ENCODE measurements at regions not wholly inside any gene's neighbourhood (a gene's known extent, or its start where the extent isn't known, plus 50 kb on each side); places are given as distances from the start of the nearest gene placed in this dataset.
A peak's percentile ranks its signal among the peaks of the same experiment; 100 is the strongest.
"Not testable (repeated sequence)": the region's sequence is repeated elsewhere in the genome, so short reads cannot be mapped to it uniquely, and the experiment has no call there.

DNA sequence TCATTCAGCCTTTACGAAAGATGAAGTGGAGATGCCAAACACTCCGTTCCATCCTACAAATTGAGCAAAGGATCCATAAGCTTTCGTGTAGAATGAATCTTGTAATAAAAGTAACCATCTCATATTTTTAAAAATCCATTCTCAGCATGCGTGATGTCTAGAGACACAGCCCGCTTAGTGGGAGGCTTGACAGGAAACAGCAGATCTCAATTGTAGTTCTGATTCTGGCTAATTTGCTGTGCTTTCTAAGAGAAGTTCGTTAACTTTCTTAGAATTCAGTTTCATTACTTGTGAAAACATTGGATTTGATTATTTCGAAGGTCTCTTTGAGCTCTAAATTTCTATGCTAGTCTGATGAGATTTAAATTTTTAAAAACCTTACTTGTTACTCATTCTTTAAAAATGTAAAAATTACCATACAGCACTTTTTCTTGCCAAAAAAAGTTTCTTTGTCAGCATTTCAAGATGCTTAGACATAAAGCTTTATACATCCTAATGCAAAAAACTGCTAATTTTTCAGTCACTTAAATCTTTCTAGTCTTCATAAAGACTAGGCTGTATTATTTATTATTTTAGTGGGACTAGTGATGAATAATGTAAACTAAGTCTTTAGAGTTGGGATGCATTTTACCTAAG lies 66.9 kb upstream of the NEIL3 start:
- Mint-ChIP-seq H3K36me3 (ENCODE audit: low read depth) (no peaks in the 10 kb centered on the region), H3K27ac (no peak overlapping the region), H3K27me3 (peaks cover 12% of the 10 kb centered on the region), H3K4me1 (no peaks in the 10 kb centered on the region), H3K4me3 (peak overlapping the region; percentile 7)
- no peaks in the 10 kb centered on the region for H3K9me3 ChIP-seq (ENCODE audit: control insufficient read depth, low read length, poor library complexity, severe bottlenecking)
- DNase-seq (no peak), ATAC-seq (no peak)

DNA sequence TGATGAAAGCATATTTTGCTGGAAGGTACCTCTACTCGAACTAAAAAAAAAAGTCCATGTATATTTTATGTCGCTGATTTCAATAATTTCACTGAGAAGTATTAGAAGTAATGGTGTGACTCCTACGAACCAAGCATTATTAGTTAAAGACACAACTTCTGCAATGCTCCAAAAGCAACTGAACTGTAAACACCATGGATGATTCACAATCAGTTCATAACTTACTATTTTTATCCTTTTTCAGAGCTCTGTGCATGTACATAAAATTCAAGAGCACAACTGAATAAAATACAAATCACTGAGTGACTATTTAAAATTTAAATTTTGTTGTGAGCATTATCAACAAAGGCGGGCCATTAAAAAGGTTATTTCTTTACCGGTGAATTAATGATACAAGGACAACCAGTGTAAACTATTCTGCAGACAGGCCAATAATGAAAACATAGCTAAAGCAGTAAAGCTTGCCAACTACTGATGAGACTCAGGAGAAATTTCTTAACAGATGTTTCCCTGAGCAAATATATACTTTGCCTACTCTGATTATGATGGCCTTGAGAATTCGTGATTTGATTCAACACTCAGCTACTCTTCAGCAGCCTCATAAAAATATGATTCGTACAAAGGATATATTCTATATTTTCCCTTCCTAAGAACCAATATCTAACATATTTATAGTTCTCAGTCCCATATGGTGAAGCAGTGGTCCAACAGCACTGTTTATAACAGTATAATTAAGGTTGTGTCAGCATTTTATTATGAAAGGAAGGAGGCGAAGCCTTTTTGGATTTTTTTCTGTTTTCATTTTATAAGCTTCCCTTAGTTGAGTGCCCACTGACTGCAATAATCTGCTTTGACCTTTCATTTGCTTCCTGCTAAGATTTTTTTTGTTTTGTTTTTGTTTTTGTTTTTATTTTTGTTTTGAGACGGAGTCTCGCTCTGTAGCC lies 62.8 kb upstream of the NEIL3 start:
- no peaks in the 10 kb centered on the region for H3K36me3 Mint-ChIP-seq (ENCODE audit: low read depth)
- no peak overlapping the region for H3K4me3 Mint-ChIP-seq
- H3K27ac Mint-ChIP-seq, result no peak overlapping the region
- H3K9me3 ChIP-seq (ENCODE audit: control insufficient read depth, low read length, poor library complexity, severe bottlenecking), result no peaks in the 10 kb centered on the region
- peaks cover 28% of the 10 kb centered on the region for H3K27me3 Mint-ChIP-seq
- peaks cover 11% of the 10 kb centered on the region for H3K4me1 Mint-ChIP-seq
- ATAC-seq, result no peak
- DNase-seq, result no peak

DNA sequence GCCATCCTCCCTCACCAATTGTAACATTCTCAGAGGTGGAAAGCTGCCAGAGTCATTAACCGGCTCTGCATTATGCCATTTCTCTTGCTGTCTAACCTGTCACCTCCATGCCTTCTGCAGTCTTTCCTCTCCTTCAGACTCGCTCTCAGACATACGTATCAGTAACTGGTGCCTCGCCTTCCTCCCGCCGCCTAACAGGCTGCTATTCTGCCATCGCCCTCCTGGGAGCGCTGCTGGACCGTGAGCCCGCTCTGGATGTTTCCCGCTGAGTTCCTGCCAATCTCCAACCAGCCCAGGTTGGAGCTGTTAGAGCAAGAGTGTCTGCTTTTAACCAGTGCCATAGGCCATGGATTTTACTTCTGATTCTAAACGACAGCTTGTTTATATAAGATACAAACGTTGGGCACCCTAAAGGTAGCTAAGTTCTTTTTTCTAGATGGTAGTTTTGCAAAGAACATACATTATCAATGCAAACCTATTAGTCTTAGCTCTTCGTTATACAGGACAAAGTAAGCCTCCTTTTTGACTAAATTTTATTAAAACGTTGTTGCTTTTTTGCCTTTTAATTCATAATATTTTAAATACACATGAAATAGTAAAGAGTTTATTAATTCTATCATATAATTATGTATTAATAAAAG lies 59.5 kb upstream of the NEIL3 start:
- Mint-ChIP-seq H3K4me1 (peaks cover 13% of the 10 kb centered on the region), H3K27me3 (peaks cover 19% of the 10 kb centered on the region), H3K27ac (peak overlapping the region; percentile 34), H3K36me3 (ENCODE audit: low read depth) (no peaks in the 10 kb centered on the region), H3K4me3 (peak overlapping the region; percentile 69)
- ATAC-seq (peak; percentile 96), DNase-seq (peak; percentile 53 to 59 (median 55))
- no peaks in the 10 kb centered on the region for H3K9me3 ChIP-seq (ENCODE audit: control insufficient read depth, low read length, poor library complexity, severe bottlenecking)

DNA sequence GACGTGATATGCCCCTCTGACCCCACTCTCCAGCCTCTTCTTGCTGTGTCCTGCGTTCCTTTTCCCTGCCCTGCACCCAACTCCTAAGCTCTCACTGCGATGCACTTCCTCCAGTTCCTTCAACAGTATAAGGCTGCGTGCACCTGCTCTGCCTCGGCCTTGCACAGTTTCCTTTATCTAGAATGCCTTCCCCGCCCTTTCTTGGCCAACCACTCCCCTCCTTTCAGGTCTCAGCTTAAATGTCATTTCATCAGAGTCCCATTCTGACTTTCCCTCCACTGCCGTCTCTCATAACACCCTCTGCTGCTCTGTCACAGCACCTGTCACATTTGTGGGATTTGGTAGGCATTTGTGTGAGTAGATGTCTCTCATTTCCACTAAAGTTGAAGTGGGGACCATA lies 58.4 kb upstream of the NEIL3 start:
- DNase-seq, result no peak
- Mint-ChIP-seq H3K27me3 (peaks cover 18% of the 10 kb centered on the region), H3K27ac (peak overlapping the region; percentile 73), H3K36me3 (ENCODE audit: low read depth) (no peaks in the 10 kb centered on the region), H3K4me3 (peak overlapping the region; percentile 62), H3K4me1 (peaks cover 13% of the 10 kb centered on the region)
- no peak for ATAC-seq
- H3K9me3 ChIP-seq (ENCODE audit: control insufficient read depth, low read length, poor library complexity, severe bottlenecking), result no peaks in the 10 kb centered on the region

DNA sequence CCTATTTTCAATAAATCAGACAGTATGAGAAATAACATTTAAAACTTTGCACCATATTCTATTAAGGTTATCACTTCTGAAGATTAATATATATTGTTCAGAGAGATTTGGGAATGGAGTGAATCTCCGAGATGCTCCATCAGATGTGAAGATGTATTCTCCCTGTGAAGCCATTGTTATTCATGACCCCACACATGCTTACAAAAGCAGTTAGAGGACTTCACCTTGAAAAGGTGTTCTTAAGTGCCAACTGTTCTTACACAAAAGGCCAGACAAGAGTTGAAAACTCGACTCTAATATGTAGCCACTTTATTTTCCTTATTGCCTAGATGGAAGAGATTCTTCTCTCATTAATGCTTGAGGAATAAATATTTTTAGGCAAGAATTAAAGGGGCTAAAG lies 54.3 kb upstream of the NEIL3 start:
- Mint-ChIP-seq H3K27me3 (peaks cover 12% of the 10 kb centered on the region), H3K4me3 (no peak overlapping the region), H3K36me3 (ENCODE audit: low read depth) (no peaks in the 10 kb centered on the region), H3K27ac (no peak overlapping the region), H3K4me1 (peaks cover 8% of the 10 kb centered on the region)
- no peaks in the 10 kb centered on the region for H3K9me3 ChIP-seq (ENCODE audit: control insufficient read depth, low read length, poor library complexity, severe bottlenecking)
- no peak for DNase-seq
- no peak for ATAC-seq

DNA sequence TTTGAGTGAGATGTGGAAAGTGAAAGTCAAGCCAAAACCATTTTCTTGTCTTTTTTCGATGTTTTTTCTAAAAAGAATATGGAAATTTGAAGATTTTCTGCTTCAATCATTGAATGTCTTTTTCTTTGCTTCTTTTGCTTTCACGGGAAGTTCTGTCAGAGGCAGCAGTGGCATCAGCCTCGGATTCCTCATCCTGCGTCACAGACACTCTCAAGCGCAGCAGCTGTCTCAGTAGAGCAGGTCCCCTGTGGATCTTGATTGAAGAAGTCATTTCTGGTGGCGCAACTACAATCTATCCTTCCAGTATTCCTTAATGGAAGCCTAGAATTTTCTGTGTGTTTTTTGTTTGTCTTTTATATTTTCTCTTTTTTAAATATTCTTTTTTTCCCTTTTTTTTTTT lies 52.7 kb upstream of the NEIL3 start:
- Mint-ChIP-seq H3K4me3 (no peak overlapping the region), H3K36me3 (ENCODE audit: low read depth) (no peaks in the 10 kb centered on the region), H3K4me1 (peaks cover 2% of the 10 kb centered on the region), H3K27me3 (peaks cover 8% of the 10 kb centered on the region), H3K27ac (no peak overlapping the region)
- ATAC-seq, result no peak
- H3K9me3 ChIP-seq (ENCODE audit: control insufficient read depth, low read length, poor library complexity, severe bottlenecking), result no peaks in the 10 kb centered on the region
- no peak for DNase-seq

DNA sequence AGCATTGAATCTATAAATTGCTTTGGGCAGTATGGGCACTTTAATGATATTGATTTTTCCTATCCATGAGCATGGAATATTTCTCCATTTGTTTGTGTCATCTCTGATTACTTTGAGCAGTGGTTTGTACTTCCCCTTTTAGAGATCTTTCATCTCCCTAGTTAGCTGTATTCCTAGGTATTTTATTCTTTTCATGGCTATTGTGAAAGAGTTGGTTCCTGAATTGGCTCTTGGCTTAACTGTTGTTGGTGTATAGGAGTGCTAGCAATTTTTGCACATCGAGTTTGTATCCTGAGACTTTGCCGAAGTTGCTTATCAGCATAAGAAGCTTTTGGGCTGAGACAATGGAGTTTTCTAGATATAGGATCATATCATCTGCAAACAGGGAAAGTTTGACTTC lies 50.2 kb upstream of the NEIL3 start:
- H3K4me3 Mint-ChIP-seq; H3K4me1 Mint-ChIP-seq; ATAC-seq; H3K27ac Mint-ChIP-seq; H3K36me3 Mint-ChIP-seq (ENCODE audit: low read depth); H3K9me3 ChIP-seq (ENCODE audit: control insufficient read depth, low read length, poor library complexity, severe bottlenecking); DNase-seq: not testable (repeated sequence)
- peaks cover 13% of the 10 kb centered on the region for H3K27me3 Mint-ChIP-seq
